Thoracic aorta (tissue), 2 donors: ENCODE measurements at regions not wholly inside any gene's neighbourhood (a gene's known extent, or its start where the extent isn't known, plus 50 kb on each side); places are given as distances from the start of the nearest gene placed in this dataset.

Source experiments
- ATAC-seq: fragments of 150-250 bp; one replicate; pipeline ENCODE4 v1.8.0; 2017; ENCODE audit warnings: low read depth; ENCODE audit not compliant: insufficient number of reproducible peaks, low FRiP score
- DNase-seq: peaks from one replicate; pipeline ENCODE4 v3.0.0-alpha.2; 2020; ENCODE audit warnings: low spot score
- H3K27ac ChIP-seq, 2 donors: fragments of 200-600 bp; sonication (generic); 1 replicate in 1 of 2; 2 replicates in 1 of 2; pipeline ENCODE4 v1.5.1; 2016; ENCODE audit warnings: mild to moderate bottlenecking in 2 of 2, moderate library complexity in 2 of 2
- H3K27me3 ChIP-seq: fragments of 200-600 bp; sonication (generic); replicated peaks from 2 replicates; pipeline ENCODE4 v1.6.0; 2016; ENCODE audit warnings: mild to moderate bottlenecking; ENCODE audit not compliant: insufficient read depth
- H3K36me3 ChIP-seq: fragments of 200-600 bp; sonication (generic); one replicate; pipeline ENCODE4 v1.5.1; 2016
- H3K4me1 ChIP-seq, 2 donors: fragments of 200-600 bp; sonication (generic); 1 replicate in 1 of 2; 2 replicates in 1 of 2; pipeline versions ENCODE4 v1.5.1 to v1.6.0; 2016; ENCODE audit warnings: low read depth in 2 of 2, mild to moderate bottlenecking in 1 of 2; ENCODE audit not compliant: control insufficient read depth in 1 of 2
- H3K4me3 ChIP-seq: fragments of 200-600 bp; sonication (generic); 2 replicates; pipeline ENCODE4 v1.5.1; 2016; ENCODE audit warnings: mild to moderate bottlenecking
- H3K9me3 ChIP-seq: fragments of 200-600 bp; sonication (generic); 2 replicates; pipeline ENCODE4 v1.5.1; 2016
- CTCF ChIP-seq: fragments of 200-600 bp; sonication (generic); IDR thresholded peaks from one replicate; pipeline ENCODE4 v1.5.1; 2019; ENCODE audit warnings: antibody characterized with exemption

DNA sequence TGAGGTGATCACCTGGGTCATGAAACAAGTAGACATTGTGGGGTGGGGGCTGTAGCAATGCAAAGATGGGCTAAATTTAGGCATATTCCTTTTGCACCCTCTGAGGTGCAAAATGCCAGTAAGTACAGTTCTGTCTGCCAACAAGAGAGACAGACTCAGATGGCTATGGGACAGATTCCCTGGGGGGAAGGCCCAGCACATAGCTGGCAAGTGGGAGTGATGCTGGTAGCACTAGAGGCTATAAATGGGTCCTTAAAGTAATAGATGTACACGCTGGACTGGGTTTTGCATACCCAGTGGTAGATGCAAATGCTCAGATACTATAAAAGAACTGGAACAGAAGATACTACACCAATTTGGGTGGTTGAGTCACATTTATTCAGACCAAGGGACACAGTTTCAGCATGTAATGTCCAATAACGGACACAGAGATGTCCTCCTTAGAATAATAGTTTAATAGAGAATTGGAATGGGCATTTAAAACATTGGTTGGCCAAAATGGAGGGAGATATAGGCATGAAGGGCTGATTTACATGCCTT is 67.4 kb upstream of the RNU6-1 start:
- no peaks in the 10 kb centered on the region for H3K36me3 ChIP-seq
- H3K27me3 ChIP-seq = no peaks in the 10 kb centered on the region
- no peak overlapping the region for H3K27ac ChIP-seq
- DNase-seq (no peak), ATAC-seq (no peak)
- H3K4me1 ChIP-seq = peaks cover 10 to 15% of the 10 kb centered on the region in 2 donors
- H3K4me3 ChIP-seq = no peak overlapping the region
- TF ChIP-seq CTCF = no peak
- H3K9me3 ChIP-seq = no peaks in the 10 kb centered on the region

GRCh38 chr15:67908756-67909155 is 68.9 kb upstream of the RNU6-1 start:
- no peak overlapping the region for H3K27ac ChIP-seq
- H3K9me3 ChIP-seq = no peaks in the 10 kb centered on the region
- ATAC-seq (no peak), DNase-seq (no peak)
- H3K4me3 ChIP-seq = no peak overlapping the region
- no peak for TF ChIP-seq CTCF
- H3K36me3 ChIP-seq = no peaks in the 10 kb centered on the region
- peaks cover 14 to 27% of the 10 kb centered on the region in 2 donors for H3K4me1 ChIP-seq
- H3K27me3 ChIP-seq = no peaks in the 10 kb centered on the region

DNA sequence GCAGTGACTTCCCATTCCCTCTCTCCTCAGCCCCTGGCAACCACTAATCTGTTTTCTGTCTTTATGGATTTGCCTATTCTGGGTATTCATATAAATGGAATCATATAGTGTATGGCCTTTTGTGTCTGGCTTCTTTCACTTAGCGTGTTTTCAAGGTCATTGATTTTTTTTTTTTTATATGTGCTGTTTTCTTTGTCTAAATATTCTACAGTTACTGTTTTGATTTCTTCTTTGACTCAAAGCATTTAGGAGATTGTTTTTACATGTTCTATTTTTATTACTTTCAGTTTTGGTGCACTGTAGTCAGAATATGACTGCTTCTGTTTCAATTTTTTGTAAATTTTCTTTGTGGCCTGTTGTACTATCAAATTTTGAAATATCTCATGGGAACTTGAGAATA is 71.9 kb upstream of the RNU6-1 start:
- ATAC-seq = no peak
- DNase-seq = no peak
- Histone ChIP-seq H3K9me3 (no peaks in the 10 kb centered on the region), H3K27ac (peak overlapping the region; percentile 34 to 37), H3K27me3 (no peaks in the 10 kb centered on the region), H3K36me3 (no peaks in the 10 kb centered on the region), H3K4me1 (peaks cover 22 to 49% of the 10 kb centered on the region in 2 donors), H3K4me3 (no peak overlapping the region)
- TF ChIP-seq CTCF = no peak

DNA sequence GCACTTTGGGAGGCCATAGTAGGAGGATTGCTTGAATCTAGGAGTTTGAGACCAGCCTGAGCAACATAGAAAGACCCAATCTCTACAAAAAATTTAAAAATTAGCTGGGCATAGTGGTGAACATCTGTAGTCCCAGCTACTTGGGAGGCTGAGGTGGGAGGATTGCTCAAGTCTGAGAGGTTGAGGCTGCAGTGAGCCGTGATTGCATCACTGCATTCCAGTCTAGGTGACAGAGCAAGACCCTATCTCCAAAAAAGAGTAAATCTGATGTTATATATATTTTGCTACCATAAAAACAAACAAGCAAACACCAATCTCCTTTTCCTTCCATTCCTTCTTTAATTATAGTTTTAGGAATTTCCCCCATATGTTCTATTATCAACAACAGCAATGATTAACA is 74.2 kb upstream of the RNU6-1 start:
- ATAC-seq = no peak

More for the DNA sequence above, 74.2 kb upstream of the RNU6-1 start:
- no peaks in the 10 kb centered on the region for H3K27me3 ChIP-seq
- H3K27ac ChIP-seq = peak overlapping the region; percentile 82 to 83
- DNase-seq = no peak
- no peaks in the 10 kb centered on the region for H3K36me3 ChIP-seq
- H3K9me3 ChIP-seq = no peaks in the 10 kb centered on the region
- H3K4me3 ChIP-seq = no peak overlapping the region
- H3K4me1 ChIP-seq = peaks cover 42 to 70% of the 10 kb centered on the region in 2 donors
- TF ChIP-seq CTCF = no peak
